H1 (cell line): ENCODE measurements at regions not wholly inside any gene's neighbourhood (a gene's known extent, or its start where the extent isn't known, plus 50 kb on each side); places are given as distances from the start of the nearest gene placed in this dataset.

ENCODE experiments used
- CTCF ChIA-PET: fragments of 300-600 bp; sonication (Branson Sonifier 250); formaldehyde crosslinking; loops from one replicate; lab custom pipeline; 2021; ENCODE audit not compliant: partially characterized antibody; lab: Charles Lee
- POLR2A ChIA-PET: fragments of 300-600 bp; sonication (Branson Sonifier 250); formaldehyde crosslinking; loops from one replicate; lab custom pipeline; 2021; ENCODE audit warnings: inconsistent platforms; ENCODE audit not compliant: partially characterized antibody; lab: Charles Lee
- DNase-seq, 2 experiments: peaks; one replicate each; pipeline versions ENCODE4 v3.0.0 to v3.0.0-alpha.2; 2010 to 2022; ENCODE audit warnings: low spot score in 2 of 2, low read depth in 1 of 2, mixed read lengths in 1 of 2
- FAIRE-seq: peaks from 2 replicates; lab custom pipeline; 2011; peaks lifted over from hg19 to GRCh38; lab: Jason Lieb, UNC
- H2AFZ ChIP-seq: 2 replicates; pipeline ENCODE4 v1.8.1; 2012; ENCODE audit warnings: low read length, inconsistent platforms
- H2AK5ac ChIP-seq: 2 replicates; pipeline ENCODE4 v1.6.1; 2013; ENCODE audit warnings: low read depth, low read length
- H2BK120ac ChIP-seq: replicated peaks from 2 replicates; pipeline ENCODE3; 2013; ENCODE audit warnings: low read depth, low read length, inconsistent platforms
- H2BK12ac ChIP-seq: 2 replicates; pipeline ENCODE4 v1.6.1; 2013; ENCODE audit warnings: low read depth, low read length
- H2BK15ac ChIP-seq: 2 replicates; pipeline ENCODE4 v1.6.1; 2013; ENCODE audit warnings: low read length
- H2BK20ac ChIP-seq: 2 replicates; pipeline ENCODE4 v1.6.1; 2013; ENCODE audit warnings: low read length
- H2BK5ac ChIP-seq: 2 replicates; pipeline ENCODE4 v1.6.1; 2013; ENCODE audit warnings: low read depth, low read length
- H3K14ac ChIP-seq: 2 replicates; pipeline ENCODE4 v1.6.1; 2013; ENCODE audit warnings: inconsistent platforms; ENCODE audit not compliant: insufficient read length
- H3K18ac ChIP-seq: 2 replicates; pipeline ENCODE4 v1.6.1; 2013; ENCODE audit warnings: low read length; ENCODE audit errors: extremely low read depth
- H3K23ac ChIP-seq: 2 replicates; pipeline ENCODE4 v1.6.1; 2013; ENCODE audit warnings: inconsistent platforms; ENCODE audit not compliant: insufficient read length
- H3K23me2 ChIP-seq: 2 replicates; pipeline ENCODE4 v1.6.1; 2013; ENCODE audit warnings: low read depth, low read length
- H3K27ac ChIP-seq: 2 replicates; pipeline ENCODE4 v1.6.1; 2011; ENCODE audit warnings: low read depth, low read length, inconsistent platforms
- H3K27me3 ChIP-seq, 4 experiments: replicated peaks in 1 of 4; 1 replicate in 1 of 4; 2 replicates in 3 of 4; pipeline versions ENCODE4 v1.6.1 to v1.8.1; 2011 to 2013; ENCODE audit warnings: low read length in 3 of 4, mild to moderate bottlenecking in 3 of 4, inconsistent platforms in 2 of 4, mixed read lengths in 2 of 4, moderate library complexity in 1 of 4; ENCODE audit not compliant: control insufficient read depth in 3 of 4, insufficient read depth in 3 of 4; ENCODE audit errors: extremely low read depth in 1 of 4
- H3K36me3 ChIP-seq, 4 experiments: 2 replicates each; pipeline versions ENCODE4 v1.6.1 to v1.8.1; 2011 to 2013; ENCODE audit warnings: mild to moderate bottlenecking in 4 of 4, low read length in 3 of 4, moderate library complexity in 2 of 4, control low read depth in 1 of 4, inconsistent platforms in 1 of 4; ENCODE audit not compliant: insufficient read depth in 4 of 4, control insufficient read depth in 2 of 4
- H3K4ac ChIP-seq: replicated peaks from 2 replicates; pipeline ENCODE3; 2013; ENCODE audit warnings: low read length, low read depth, mixed read lengths, inconsistent platforms; ENCODE audit not compliant: insufficient read length
- H3K4me1 ChIP-seq, 4 experiments: replicated peaks in 1 of 4; 1 replicate in 1 of 4; 2 replicates in 3 of 4; pipeline versions ENCODE4 v1.6.1 to v1.8.1; 2011 to 2013; ENCODE audit warnings: low read length in 3 of 4, inconsistent platforms in 2 of 4, mixed read lengths in 1 of 4; ENCODE audit not compliant: insufficient read depth in 4 of 4, control insufficient read depth in 3 of 4
- H3K4me2 ChIP-seq, 2 experiments: 2 replicates each; pipeline versions ENCODE4 v1.6.1 to v1.8.1; 2011 to 2013; ENCODE audit warnings: low read depth in 2 of 2, low read length in 2 of 2, control low read depth in 1 of 2, inconsistent platforms in 1 of 2, mild to moderate bottlenecking in 1 of 2; ENCODE audit not compliant: insufficient read depth in 1 of 2
- H3K4me3 ChIP-seq, 4 experiments: fragments of 200-600, 300-600 bp in 1 of 4; sonication (generic), shearing (Covaris generic), sonication (Bioruptor Twin) in 1 of 4; 2 replicates each; pipeline versions ENCODE4 v1.5.1 to v1.8.1; 2011 to 2016; ENCODE audit warnings: low read length in 4 of 4, low read depth in 3 of 4, control low read depth in 2 of 4, inconsistent platforms in 2 of 4, mild to moderate bottlenecking in 2 of 4, mixed read lengths in 1 of 4, moderate library complexity in 1 of 4; ENCODE audit not compliant: insufficient read depth in 2 of 4; ENCODE audit errors: extremely low read depth in 1 of 4
- H3K56ac ChIP-seq: replicated peaks from 2 replicates; pipeline ENCODE3; 2013; ENCODE audit warnings: low read depth, mild to moderate bottlenecking, mixed read lengths, low read length, inconsistent platforms; ENCODE audit not compliant: insufficient read length
- H3K79me1 ChIP-seq: 2 replicates; pipeline ENCODE4 v1.6.1; 2013; ENCODE audit warnings: low read depth, low read length, control low read depth
- H3K79me2 ChIP-seq, 2 experiments: 2 replicates each; pipeline versions ENCODE4 v1.6.1 to v1.8.1; 2012 to 2013; ENCODE audit warnings: low read length in 2 of 2, mild to moderate bottlenecking in 2 of 2, inconsistent platforms in 1 of 2; ENCODE audit not compliant: insufficient read depth in 2 of 2, control insufficient read depth in 1 of 2
- H3K9ac ChIP-seq, 4 experiments: replicated peaks in 1 of 4; 1 replicate in 1 of 4; 2 replicates in 3 of 4; pipeline versions ENCODE4 v1.6.1 to v1.8.1; 2011 to 2013; ENCODE audit warnings: low read depth in 3 of 4, low read length in 3 of 4, control low read depth in 2 of 4, mild to moderate bottlenecking in 2 of 4, moderate library complexity in 2 of 4, inconsistent platforms in 1 of 4; ENCODE audit errors: extremely low read depth in 1 of 4
- H3K9me3 ChIP-seq, 2 experiments: 2 replicates each; pipeline versions ENCODE4 v1.6.1 to v1.8.1; 2012 to 2013; ENCODE audit warnings: mild to moderate bottlenecking in 2 of 2, moderate library complexity in 2 of 2, control low read depth in 1 of 2, inconsistent platforms in 1 of 2, low read depth in 1 of 2, low read length in 1 of 2, mixed read lengths in 1 of 2; ENCODE audit not compliant: insufficient read depth in 2 of 2
- H4K20me1 ChIP-seq, 2 experiments: replicated peaks in 1 of 2; 2 replicates each; pipeline versions ENCODE3 to v1.8.1; 2011 to 2013; ENCODE audit warnings: inconsistent platforms in 2 of 2, low read length in 2 of 2, mild to moderate bottlenecking in 1 of 2; ENCODE audit not compliant: insufficient read depth in 2 of 2, control insufficient read depth in 1 of 2
- H4K5ac ChIP-seq: 2 replicates; pipeline ENCODE4 v1.6.1; 2013; ENCODE audit warnings: low read length, low read depth, mixed read lengths, inconsistent platforms; ENCODE audit not compliant: insufficient read length
- H4K8ac ChIP-seq: 2 replicates; pipeline ENCODE4 v1.8.0; 2013; ENCODE audit warnings: mild to moderate bottlenecking, moderate library complexity, low read length, inconsistent platforms; ENCODE audit not compliant: insufficient read depth; ENCODE audit errors: extremely low read depth
- H4K91ac ChIP-seq: replicated peaks from 2 replicates; pipeline ENCODE3; 2013; ENCODE audit warnings: low read length, mixed read lengths, inconsistent platforms; ENCODE audit not compliant: insufficient read length
- ASH2L ChIP-seq: fragments of 200-600, 300-600 bp; sonication (generic); IDR thresholded peaks from one replicate; pipeline ENCODE4 v1.7.1; 2017; ENCODE audit warnings: low read length
- BCL11A ChIP-seq, 2 experiments: IDR thresholded peaks; one replicate each; pipeline ENCODE4 v1.6.1; 2011; ENCODE audit warnings: low read depth in 2 of 2, low read length in 2 of 2, mild to moderate bottlenecking in 2 of 2
- CHD2 ChIP-seq: IDR thresholded peaks from 2 replicates; pipeline ENCODE4 v1.6.1; 2012; ENCODE audit warnings: low read length, improper control_type of control experiment
- CTBP2 ChIP-seq: IDR thresholded peaks from 2 replicates; pipeline ENCODE4 v1.7.0; 2011; ENCODE audit warnings: borderline replicate concordance, mild to moderate bottlenecking, moderate library complexity, mixed read lengths, low read length; ENCODE audit not compliant: insufficient read depth, insufficient read length
- EGR1 ChIP-seq: IDR thresholded peaks from 2 replicates; pipeline ENCODE4 v1.6.1; 2011; ENCODE audit warnings: low read depth, low read length, borderline replicate concordance
- GTF2F1 ChIP-seq: IDR thresholded peaks from 2 replicates; pipeline ENCODE4 v1.6.1; 2012; ENCODE audit warnings: low read depth, low read length, improper control_type of control experiment, borderline replicate concordance
- HDAC2 ChIP-seq, 2 experiments: fragments of 300-600 bp in 1 of 2; sonication (generic) in 1 of 2; IDR thresholded peaks; 2 replicates each; pipeline ENCODE4 v1.6.1; 2011 to 2012; ENCODE audit warnings: low read depth in 2 of 2, low read length in 2 of 2, mild to moderate bottlenecking in 2 of 2, moderate library complexity in 2 of 2, borderline replicate concordance in 1 of 2, inconsistent platforms in 1 of 2
- MAFK ChIP-seq: IDR thresholded peaks from 2 replicates; pipeline ENCODE4 v1.6.1; 2012; ENCODE audit warnings: low read depth, mild to moderate bottlenecking, improper control_type of control experiment, low read length
- RFX5 ChIP-seq: IDR thresholded peaks from 2 replicates; pipeline ENCODE4 v1.6.1; 2011; ENCODE audit warnings: low read depth, low read length, improper control_type of control experiment, borderline replicate concordance
- RXRA ChIP-seq: IDR thresholded peaks from 2 replicates; pipeline ENCODE4 v1.6.1; 2011; ENCODE audit warnings: low read depth, mild to moderate bottlenecking, low read length, moderate library complexity; ENCODE audit not compliant: insufficient read depth
- SAP30 ChIP-seq: fragments of 300-600 bp; sonication (generic); IDR thresholded peaks from 2 replicates; pipeline ENCODE4 v1.7.1; 2012; ENCODE audit warnings: low read length, moderate library complexity, mild to moderate bottlenecking, inconsistent platforms; ENCODE audit not compliant: insufficient read depth, insufficient replicate concordance
- TCF12 ChIP-seq: IDR thresholded peaks from 2 replicates; pipeline ENCODE4 v1.6.1; 2011; ENCODE audit warnings: low read depth, mild to moderate bottlenecking, low read length
- WGBS, 2 experiments: shearing (Covaris generic) in 1 of 2; methylation state at CpG; one replicate each; pipeline versions ENCODE4 v1.1.6 to v1.1.7; 2013 to 2015; ENCODE audit warnings: low lambda C conversion rate in 2 of 2, mixed read lengths in 2 of 2, inconsistent platforms in 1 of 2, low coverage in 1 of 2, missing lambda C conversion rate in 1 of 2; ENCODE audit not compliant: insufficient replicate concordance in 2 of 2, insufficient coverage in 1 of 2, insufficient read length in 1 of 2; ENCODE audit errors: extremely low coverage in 1 of 2, missing lambda C conversion rate in 1 of 2; 5-methylcytosine and 5-hydroxymethylcytosine counted together

DNA sequence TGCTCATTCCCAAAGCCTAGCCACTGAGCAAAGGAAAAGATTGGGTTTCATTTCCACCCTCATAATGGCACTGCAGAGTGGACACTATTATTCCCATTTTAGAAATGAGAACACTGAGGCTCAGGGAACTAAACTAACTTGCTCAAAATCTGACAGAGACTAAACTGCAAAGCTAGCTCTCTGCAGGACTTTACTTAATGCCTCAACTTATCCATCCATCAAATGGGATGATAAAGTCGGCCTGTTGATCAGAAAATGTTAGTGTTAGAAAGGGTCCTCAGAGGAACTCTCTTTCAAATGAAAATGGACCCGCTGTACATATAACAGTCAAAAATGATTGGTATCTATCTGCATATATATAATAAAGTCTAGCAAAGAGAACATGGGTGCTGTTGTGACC lies 186.8 kb downstream of the QDPR start:
- H2BK20ac ChIP-seq = no peak overlapping the region; the same call in 1 of the 2 replicates
- no peak overlapping the region for H3K4ac ChIP-seq
- H3K56ac ChIP-seq = no peak overlapping the region
- no peaks in the 10 kb centered on the region for H3K79me1 ChIP-seq
- H4K5ac ChIP-seq = no peak overlapping the region
- WGBS, 2 experiments = 86% methylated on average over 2 of the region's 2 CpGs; no CpG with 5 or more reads in 1 of the 2 experiments
- ChIA-PET CTCF (interaction anchor here (0.5 to 3.7 kb wide), 21 partner anchors 9 to 908 kb away, joined by 3 to 27 read pairs (median 6); partner anchors contain the start of gene LDB2), POLR2A (no interaction called here)
- H3K27ac ChIP-seq = no peak overlapping the region
- H3K9ac ChIP-seq = no peak overlapping the region
- no peaks in the 10 kb centered on the region for H4K20me1 ChIP-seq
- FAIRE-seq (no peak), DNase-seq (no peak)
- H3K23me2 ChIP-seq = no peaks in the 10 kb centered on the region
- no peak overlapping the region for H4K8ac ChIP-seq
- no peak overlapping the region for H3K4me2 ChIP-seq
- H2BK15ac ChIP-seq = no peak overlapping the region
- no peak overlapping the region for H3K14ac ChIP-seq
- H3K36me3 ChIP-seq = no peaks in the 10 kb centered on the region
- H3K4me1 ChIP-seq = peaks cover 0 to 7% (median 3%) of the 10 kb centered on the region in 4 experiments; a peak in 1 of 7 replicates
- no peak overlapping the region for H4K91ac ChIP-seq
- no peak overlapping the region for H2BK120ac ChIP-seq
- H3K9me3 ChIP-seq = no peaks in the 10 kb centered on the region
- no peak overlapping the region; the same call in 1 of the 2 replicates for H2AK5ac ChIP-seq
- H3K27me3 ChIP-seq = 0 out of 7 replicates have a peak, but pooled peaks cover 0 to 3% (median 0%) of the 10 kb centered on the region in 4 experiments
- no peak overlapping the region for H2BK12ac ChIP-seq
- no peak overlapping the region for H3K4me3 ChIP-seq
- no peak overlapping the region for H2BK5ac ChIP-seq
- no peak overlapping the region for H3K18ac ChIP-seq
- no peak for TF ChIP-seq MAFK
- TF ChIP-seq ASH2L = no peak
- TF ChIP-seq CHD2 = no peak
- no peak for TF ChIP-seq CTBP2
- no peak for TF ChIP-seq SAP30
- TF ChIP-seq TCF12 = no peak
- no peak for TF ChIP-seq GTF2F1
- TF ChIP-seq HDAC2 (IDR thresholded peaks at IDR 0.05; ENCODE audit: borderline replicate concordance in 1 of 2, low read depth in 2 of 2, low read length in 2 of 2) = no peak
- TF ChIP-seq RXRA = no peak
- no peak for TF ChIP-seq RFX5
- TF ChIP-seq BCL11A (IDR thresholded peaks at IDR 0.05; ENCODE audit: low read depth in 2 of 2, low read length in 2 of 2) = no peak
- TF ChIP-seq EGR1 = no peak
- no peaks in the 10 kb centered on the region for H3K79me2 ChIP-seq
- no peak overlapping the region for H3K23ac ChIP-seq
- no peak overlapping the region for H2AFZ ChIP-seq
